Astrocyte of the hippocampus (primary cell): ENCODE measurements at regions not wholly inside any gene's neighbourhood (a gene's known extent, or its start where the extent isn't known, plus 50 kb on each side); places are given as distances from the start of the nearest gene placed in this dataset.

ENCODE experiments used
- DNase-seq: peaks from one replicate; pipeline ENCODE4 v3.0.0; 2011; ENCODE audit warnings: low read depth, low spot score

DNA sequence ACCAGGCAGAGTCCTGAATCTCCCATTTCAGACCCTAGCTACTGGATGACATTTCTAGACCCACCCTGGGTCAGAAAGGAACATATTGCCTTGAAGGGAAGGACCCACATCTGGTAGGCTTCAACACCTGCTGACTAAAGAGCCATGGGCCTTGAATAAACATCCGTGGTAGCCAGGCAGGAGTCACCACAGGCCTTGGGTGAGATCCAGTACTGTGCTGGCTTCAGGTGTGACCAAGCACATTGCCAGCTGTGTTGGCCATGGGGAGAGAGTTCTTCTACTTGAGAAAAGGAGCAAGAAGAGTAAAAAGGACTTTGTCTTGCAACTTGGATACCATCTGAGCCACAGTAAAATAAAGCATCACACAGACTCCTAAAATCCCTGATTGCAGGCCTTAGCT is 332.6 kb downstream of the SLC16A7 start:
- no peak for DNase-seq

DNA sequence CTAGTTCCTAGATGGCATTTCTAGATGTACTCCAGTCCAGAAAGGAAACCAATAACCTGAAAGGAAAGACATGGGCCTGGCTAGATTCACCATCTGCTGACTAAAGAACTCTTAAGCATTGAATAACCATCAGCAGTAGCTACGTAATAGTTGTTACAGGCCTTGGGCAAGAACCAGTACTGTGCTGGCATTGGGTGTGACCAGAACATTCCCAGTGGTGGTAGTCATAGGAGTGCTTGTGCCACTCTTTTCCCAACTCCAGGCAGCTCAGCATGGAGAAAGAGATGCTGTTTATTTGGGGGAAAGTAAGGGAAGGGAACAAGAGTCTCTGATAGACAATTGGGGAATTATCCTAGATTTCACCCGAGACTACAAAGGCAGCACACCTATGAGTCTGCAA is 333.3 kb downstream of the SLC16A7 start:
- DNase-seq = peak; percentile 47

DNA sequence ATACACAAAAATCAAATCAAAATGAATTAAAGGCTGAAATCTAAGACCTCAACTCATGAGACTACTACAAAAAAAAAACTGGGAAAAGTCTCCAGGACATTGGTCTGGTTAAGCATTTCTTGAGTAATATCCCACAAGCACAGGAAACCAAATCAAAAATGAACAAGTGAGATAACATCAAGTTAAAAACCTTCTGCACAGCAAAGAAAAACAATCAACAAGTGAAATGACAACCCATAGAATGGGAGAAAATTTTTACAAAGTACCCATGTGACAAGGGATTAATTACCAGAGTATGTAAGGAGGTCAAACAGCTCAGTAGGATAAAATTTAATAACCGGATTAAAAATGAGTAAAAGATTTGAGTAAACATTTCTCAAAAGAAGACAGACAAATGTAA is 338.7 kb downstream of the SLC16A7 start:
- no peak for DNase-seq

DNA sequence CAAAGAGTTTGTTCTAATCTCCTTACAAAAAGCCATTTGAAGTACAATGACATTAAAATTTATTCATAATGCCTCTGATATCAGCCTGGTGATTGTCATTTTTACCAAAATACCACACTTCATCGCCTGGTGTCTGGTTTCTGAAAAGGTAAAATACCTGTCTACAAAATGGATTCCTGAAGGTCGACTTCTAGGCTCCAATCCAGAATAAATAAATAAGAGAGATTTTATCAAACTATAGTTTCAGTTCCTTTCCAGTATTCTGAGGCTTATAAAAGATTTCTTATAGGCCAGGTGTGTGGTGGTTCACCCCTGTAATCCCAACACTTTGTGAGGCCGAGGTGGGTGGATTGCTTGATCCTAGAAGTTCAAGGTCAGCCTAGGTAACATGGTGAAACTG is 340.7 kb downstream of the SLC16A7 start:
- DNase-seq = no peak

DNA sequence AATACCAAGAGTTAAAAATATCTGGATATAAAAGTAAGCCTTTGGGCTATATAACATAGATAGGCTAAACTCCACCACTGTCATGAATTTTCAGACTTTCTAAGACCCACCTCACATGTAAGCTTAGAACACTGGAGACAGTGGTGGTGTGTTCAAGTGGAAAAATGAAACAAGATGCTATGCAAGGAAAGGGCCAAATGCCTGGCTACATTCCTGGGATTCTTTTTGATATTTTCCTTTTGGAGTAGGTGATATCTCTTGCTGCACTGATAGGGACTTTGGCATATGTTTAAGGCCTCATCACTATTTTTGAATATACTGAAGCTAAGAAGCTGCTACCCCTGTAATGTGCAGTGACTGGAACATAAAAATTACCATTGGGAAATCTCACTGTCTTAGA is 341.3 kb downstream of the SLC16A7 start:
- peak; percentile 18 for DNase-seq

DNA sequence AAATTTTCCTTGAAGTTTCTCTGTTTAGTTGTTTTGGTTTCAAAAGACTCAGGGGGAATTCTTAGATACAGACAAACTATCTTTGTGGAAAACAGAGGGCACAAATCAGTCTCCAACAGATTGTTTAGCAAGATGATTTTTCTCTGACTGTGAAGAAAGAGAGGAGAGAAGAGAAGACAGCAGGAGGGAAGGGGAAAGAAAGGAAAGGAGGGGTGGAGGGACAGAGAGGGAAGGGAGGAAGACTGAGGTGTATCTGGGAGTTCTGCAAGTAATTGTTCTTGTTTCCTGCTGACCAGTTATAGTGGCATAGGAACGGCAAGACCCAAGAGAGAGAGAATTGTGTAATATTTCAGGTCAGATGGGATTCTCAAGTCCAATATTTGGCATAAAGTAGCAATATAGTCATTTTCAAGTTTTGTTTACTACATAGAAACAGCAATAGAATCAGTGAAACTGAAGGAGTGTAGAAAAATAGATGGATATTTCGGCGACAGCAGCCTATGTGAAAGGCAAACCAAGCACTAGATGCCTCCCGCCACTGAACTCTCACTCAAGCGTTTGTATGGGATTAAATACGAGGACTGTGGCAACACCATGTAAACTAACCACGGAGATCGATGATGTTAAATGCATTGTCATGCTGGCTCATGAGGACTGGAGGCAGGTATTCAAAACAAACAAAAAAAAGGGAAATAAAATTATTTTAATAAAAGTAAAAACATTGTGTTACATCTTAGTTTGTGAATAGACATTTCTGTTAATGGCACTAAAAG is 342.5 kb downstream of the SLC16A7 start:
- no peak for DNase-seq

DNA sequence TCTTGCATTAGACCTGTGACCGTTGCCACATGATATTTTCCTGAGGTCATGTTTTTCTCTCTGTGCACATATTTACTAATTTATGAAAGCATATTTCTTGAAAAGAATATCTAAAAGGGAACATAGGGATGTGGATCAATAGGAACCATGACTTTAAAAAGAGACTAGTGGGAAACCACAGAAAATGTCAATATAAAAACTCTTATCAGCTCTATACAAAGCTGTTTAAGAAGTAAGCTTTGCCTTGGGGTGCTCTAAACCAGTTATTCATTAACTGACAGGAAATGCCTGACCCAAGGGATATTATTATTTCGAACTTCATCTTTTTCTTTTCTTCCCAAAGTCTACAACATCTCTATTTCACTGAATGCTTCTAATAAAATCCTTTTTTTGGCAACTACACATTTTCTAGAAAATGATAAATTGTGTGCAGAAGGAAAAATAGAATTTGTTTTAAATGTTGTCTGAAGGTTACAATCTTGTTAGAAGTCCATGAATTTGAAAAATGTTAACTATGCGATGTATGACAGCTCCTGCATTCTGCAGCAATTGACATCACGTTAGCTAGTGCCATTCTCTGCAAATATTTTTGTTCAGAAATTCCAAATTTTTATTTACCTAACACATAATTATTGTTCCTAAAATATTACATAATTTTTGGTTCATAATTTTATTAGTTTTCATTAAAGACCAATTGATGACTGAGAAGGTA is 345.0 kb downstream of the SLC16A7 start:
- DNase-seq = peak; percentile 8

DNA sequence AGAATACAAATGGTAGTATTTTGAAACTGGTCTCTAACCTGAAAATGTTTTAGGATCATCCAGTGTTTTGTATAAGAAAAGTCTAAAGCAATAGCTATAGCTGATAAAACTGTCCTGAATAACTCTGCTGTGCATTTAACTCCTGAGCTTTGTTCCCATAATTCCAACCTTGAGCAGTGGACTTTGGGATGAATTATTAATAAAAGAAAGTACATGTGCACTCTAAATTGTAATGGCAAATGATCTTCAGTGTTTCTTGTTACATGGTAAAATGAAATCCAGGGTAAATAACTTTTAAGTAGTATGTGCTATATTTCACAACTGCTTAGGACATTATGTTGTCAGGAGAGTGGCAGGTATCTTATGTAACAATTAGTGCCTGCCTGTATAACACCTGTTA is 345.6 kb downstream of the SLC16A7 start:
- no peak for DNase-seq

DNA sequence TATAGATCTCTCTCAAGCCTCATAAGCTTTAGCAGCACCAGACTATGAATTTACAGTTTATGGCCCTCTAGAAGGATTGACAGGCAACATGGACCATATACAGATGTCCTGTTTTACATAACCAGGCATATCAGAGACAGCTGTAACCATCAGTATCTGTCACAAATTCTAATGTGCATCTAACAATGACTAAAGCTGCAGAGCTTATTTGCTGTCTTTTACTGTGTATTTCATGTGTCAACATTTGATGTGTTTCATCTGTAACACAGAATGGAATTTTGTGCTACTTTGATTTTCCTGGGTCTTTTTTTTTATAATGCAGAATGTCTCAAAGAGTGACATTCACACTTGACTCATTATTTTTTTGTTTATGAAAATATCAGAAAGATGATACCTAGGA is 348.3 kb downstream of the SLC16A7 start:
- DNase-seq = no peak

DNA sequence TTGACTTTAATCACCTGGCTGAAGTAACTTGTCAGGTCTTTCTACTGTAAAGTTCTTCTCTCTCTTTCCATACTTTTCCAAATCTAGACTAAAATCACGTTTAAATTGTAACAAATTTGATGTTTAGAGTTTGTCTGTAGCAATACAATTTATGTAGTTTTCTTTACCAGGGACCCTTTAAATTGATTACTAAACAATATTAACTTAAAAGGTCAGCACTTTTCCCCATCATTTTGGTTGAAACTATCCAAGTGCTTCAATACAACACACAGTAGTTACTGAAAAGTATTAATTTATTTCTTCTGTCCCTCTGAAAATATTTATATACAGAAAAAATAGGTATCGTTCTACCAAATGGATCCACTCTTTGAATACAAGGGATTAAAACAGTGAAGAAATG is 350.8 kb downstream of the SLC16A7 start:
- DNase-seq = no peak

DNA sequence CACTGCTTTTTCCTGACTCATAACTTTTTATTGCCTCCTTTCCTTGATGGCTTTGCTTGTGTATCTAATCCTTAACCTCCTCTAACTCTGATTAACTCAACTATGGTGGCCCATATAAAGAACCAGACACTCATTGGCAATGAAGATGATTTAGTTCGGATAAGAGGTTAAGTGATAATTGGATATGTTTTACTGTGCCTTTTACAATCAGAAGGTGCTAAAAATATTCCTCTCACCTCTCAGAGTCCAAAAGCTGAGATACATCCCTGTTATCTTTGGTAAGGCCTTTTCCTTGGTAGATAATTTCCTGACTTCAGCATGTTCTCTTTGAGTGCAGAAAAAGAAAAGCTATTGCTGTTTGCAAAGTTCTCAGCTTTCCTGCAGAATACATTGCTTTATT is 367.7 kb downstream of the SLC16A7 start:
- no peak for DNase-seq

DNA sequence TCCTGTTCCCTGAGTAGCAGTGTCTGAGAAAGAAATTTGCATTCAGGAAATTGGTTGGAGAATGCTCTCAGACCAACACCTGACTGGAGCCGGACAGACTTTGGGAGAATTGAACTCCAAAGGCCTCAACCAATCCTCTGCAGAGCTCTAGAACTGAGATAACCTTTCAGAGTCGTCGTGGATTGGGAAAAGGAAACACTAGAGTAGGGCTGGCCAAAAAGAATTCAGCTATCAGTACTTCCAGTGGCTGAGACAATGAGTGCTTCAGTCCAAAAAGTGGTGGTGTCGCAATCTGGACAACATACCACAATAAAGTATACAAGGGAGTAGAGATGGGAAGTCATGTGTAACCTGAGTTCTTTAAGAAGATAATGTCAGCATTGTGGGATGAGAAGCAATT is 377.1 kb downstream of the SLC16A7 start:
- DNase-seq = peak; percentile 51

DNA sequence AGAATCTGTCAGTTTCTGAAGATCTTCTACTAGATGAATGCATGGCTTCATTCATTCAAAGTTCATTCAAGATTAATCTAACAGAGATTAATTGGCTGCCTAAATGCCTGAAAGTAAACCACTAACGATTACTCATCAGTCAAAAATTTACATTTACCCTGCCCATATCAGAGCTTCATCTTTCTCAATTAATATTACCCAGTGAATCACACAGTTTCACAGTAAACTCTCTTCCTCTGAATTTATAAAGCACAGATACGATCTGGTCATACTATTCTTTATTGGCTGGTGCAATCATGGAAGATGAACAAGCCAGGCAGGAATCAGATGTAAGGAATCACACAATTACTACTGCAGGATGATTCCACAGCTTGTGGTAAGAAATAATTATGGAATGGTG is 377.7 kb downstream of the SLC16A7 start:
- DNase-seq = peak; percentile 67

DNA sequence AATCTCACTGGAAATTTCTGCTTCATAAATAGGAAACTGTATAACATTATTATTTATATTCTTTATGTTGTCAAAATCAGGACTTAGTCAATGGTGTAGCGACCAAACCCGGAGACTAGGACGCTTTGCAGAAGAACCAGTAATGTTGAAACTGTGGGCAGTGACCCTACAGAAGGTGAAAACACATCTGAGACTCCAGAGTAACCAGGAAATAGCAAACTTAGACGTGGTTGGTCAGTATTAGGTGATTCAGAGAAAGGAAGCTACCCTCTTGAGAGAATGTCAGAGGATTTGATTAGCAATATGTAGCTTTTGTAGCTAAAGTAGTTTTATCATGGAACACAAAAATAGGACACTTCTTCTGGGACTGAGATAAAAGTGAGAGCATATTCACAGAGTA is 381.9 kb downstream of the SLC16A7 start:
- no peak for DNase-seq

DNA sequence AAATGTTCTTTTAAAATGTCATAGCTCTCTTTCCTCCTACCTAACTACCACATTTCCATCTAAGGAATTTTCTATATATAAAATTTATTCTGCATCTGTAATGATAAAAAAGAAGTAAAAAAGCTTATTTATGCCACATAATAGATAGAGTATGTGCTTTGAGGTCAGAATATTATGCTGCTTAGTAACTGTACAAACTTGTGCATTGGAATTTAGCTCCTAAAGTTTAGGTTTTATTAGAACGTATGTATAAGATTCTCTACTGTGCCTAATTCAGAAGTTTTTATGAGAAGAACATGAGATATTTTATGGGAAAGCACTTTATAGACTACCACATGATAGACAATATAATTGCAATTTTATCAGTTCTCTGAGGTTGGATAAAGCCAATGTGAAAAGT is 384.6 kb downstream of the SLC16A7 start:
- DNase-seq = peak; percentile 2

DNA sequence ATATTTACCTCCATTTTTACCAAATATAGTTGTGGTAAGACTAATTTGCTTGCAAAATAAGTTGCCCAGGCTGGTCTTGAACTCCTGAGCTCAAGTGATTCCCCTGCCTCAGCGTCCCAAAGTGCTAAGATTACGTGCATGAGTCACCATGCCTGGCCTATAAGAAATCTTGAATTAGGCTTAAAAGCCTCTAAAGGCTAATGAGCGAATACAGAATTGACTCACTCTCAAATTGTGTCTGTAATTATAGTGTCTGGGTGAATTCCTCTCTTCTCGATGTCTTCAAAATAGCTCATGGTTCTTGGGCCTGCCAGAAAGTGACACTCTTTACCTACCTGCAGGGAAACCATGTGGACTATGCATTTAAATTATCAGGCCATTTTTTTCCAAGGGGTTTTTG is 403.5 kb downstream of the SLC16A7 start:
- DNase-seq = no peak

DNA sequence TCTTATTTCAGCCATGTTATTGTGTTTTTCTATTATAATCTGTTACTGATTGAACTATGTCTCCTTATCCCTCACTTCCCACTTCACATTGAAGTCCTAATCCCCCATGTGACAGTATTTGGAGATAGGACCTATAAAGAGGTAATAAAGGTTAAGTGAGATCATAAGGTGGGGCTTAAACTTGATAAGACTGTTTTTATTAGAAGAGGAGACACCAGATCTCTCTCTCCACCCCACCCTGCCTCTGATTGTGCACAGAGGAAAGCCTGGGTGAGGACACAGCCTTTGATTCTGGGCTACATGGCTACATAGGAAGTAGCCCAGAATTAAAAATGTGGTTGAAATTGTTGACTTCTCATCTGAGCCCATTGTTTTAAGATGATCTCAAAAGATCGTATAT is 414.7 kb downstream of the SLC16A7 start:
- DNase-seq = no peak

DNA sequence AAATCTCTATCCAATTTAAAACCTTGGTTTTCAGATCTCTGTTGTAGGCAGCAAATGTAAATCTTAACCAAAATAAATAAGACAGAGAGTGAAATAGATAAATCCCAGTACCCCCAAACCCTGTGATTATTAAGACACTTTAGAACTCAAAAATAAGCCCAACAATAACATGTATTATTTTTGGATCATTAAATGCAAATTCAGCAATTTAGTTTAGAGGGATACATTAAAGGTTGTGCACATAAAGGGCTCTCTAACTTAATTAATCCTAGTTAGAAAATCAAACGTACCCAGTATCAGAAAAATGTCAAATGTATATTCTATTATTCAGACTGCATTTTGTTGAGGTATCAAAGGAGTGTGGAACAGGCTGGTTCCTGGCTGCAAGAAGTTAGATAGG is 416.8 kb downstream of the SLC16A7 start:
- DNase-seq = no peak

DNA sequence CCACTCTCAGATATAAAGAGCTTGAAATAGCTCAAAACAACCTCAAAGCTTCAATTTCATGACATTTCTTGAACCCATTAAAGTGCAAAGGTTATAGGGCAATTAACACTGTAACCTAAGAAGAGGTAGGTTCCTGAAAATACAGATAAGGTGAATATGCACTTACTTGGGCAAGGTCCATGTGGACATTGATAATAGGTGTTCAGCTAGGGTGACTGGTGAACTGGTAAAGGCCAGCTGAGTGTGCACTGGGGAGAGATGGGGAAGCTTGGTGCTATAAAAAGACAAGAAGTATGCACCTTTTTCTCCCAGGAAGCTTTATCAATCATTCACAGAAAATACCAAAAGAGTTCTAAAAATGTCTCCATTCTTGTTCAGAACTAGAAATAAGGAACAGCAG is 418.6 kb downstream of the SLC16A7 start:
- no peak for DNase-seq

DNA sequence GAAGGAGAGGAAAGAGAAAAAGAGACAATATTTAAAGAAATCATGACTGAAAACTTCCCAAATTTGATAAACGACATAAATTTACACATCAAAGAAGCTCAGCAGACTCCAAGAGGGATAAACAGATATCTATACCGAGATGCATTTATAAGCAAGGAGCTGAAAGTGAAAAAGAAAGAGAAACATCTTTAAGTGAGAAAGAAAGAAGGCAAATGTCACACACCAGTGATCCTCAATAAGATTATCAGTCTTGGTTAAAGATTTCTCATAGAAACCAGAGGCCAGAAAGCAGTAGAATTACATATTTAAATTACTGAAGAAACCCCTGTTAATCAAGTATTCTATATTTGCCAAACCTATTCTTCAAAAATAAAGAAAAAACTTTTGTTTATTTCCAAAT is 424.2 kb downstream of the SLC16A7 start:
- DNase-seq = no peak

DNA sequence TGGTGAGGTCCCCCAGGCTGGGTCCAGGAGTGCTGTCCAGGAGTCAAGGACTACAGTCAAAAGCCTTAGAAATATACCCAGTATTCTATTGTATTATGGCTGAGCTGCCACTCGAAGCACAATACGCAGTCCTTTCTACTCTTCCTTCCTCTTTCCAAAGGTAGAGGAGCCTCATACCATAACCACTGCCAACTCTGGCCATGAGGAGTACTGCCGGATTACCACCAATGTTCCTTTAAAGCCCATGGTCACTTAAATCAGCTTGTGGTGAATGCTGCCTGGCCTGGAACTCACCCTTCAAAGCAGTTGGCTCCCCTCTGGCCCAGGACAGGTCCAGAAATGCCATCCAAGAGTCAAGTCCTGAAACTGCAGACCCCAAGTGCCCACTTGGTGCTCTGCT is 425.4 kb downstream of the SLC16A7 start:
- no peak for DNase-seq

DNA sequence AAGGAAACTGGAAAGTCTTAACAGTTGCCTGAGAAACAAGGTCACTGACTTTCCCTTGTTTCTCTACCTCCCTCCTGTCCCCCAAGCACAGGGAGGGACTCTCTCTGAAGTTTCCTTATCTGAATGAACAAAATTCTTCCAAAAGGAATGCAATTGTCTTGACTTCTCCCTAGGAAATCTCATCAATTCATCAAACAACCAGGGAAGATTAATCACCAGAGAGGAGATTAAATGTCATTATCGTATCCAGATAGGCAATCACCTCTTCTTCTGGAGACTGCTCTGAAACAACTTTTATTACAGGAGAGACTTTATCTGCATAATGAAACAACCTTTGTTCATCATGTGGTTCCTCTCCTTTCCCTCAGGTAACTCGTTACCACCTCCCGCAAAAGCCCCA is 431.4 kb downstream of the SLC16A7 start:
- no peak for DNase-seq

DNA sequence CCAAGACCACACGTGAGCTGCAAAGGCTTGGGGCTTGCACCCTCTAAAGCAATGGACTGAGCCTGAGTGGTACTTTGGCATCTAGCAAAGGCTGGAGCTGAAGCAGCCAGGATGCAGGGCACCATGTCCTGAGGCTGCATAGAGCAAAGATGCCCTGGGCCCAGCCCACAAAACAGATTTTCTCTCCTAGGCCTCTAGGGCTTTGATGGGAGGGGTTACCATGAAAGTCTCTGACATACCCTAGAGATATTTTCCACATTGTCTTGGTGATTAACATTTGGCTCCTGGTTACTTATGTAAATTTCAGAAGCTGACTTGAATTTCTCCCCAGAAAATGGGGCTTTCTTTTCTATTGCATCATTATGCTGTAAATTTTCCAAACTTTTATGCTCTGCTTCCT is 438.3 kb downstream of the SLC16A7 start:
- no peak for DNase-seq
